NT2/D1 (cell line): ENCODE measurements at regions not wholly inside any gene's neighbourhood (a gene's known extent, or its start where the extent isn't known, plus 50 kb on each side); places are given as distances from the start of the nearest gene placed in this dataset.

Source experiments
- YY1 ChIP-seq: IDR thresholded peaks from 2 replicates; pipeline ENCODE4 v1.6.1; 2011; ENCODE audit not compliant: insufficient read length, insufficient read depth
- ZNF274 ChIP-seq: IDR thresholded peaks from 2 replicates; pipeline ENCODE4 v1.6.1; 2011; ENCODE audit warnings: mild to moderate bottlenecking, low read depth, low read length

DNA sequence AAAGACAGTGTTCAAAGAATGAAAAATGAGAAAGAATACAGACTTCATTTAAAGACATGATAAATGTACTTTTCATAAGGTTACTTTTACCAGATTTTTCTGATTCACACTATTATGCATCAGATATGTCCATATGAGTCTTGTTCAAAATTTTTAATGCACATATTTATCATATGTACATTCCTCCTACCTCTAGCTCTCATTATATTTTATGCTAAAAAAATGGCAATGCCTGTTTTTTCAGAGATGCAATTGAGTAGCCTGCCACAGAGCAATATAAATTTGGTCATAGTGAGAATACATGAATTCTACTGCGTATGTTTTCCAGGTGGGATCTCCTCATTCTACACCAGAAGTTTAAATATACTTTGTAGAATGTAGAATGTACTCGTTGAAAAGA is 807.0 kb upstream of the SLITRK6 start:
- TF ChIP-seq YY1 (no peak), ZNF274 (no peak)
